ENCODE measurements at regions not wholly inside any gene's neighbourhood (a gene's known extent, or its start where the extent isn't known, plus 50 kb on each side); places are given as distances from the start of the nearest gene placed in this dataset.

DNA sequence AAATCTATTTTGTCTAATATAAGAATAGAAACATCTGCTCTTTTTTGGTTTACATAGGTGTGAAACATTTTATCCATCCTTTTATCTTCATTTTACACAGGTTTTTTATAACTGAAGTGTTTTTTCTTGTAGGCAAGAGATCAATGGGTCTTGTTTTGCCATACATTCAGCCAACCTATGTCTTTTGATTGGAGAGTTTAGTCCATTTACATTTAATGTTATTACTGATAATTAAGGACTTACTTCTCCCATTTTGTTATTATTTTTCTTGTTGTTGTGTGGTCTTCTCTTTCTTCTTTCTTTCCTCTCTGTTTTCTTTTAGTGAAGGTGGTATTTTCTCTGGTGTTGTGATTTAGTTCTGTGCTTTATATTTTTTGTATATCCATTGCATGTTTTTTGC is 785.3 kb downstream of the ARAP2 start:
- TF ChIP-seq, protein P1, sequence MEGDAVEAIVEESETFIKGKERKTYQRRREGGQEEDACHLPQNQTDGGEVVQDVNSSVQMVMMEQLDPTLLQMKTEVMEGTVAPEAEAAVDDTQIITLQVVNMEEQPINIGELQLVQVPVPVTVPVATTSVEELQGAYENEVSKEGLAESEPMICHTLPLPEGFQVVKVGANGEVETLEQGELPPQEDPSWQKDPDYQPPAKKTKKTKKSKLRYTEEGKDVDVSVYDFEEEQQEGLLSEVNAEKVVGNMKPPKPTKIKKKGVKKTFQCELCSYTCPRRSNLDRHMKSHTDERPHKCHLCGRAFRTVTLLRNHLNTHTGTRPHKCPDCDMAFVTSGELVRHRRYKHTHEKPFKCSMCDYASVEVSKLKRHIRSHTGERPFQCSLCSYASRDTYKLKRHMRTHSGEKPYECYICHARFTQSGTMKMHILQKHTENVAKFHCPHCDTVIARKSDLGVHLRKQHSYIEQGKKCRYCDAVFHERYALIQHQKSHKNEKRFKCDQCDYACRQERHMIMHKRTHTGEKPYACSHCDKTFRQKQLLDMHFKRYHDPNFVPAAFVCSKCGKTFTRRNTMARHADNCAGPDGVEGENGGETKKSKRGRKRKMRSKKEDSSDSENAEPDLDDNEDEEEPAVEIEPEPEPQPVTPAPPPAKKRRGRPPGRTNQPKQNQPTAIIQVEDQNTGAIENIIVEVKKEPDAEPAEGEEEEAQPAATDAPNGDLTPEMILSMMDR (conservative IDR thresholded peaks at IDR 0.05; ENCODE audit: low read length) = no peak
- no peak for TF ChIP-seq EZH2phosphoT487 (IDR thresholded peaks at IDR 0.05; ENCODE audit: borderline replicate concordance, low read depth, low read length)
